Left ventricle myocardium inferior (tissue), 1 donor: ENCODE measurements at regions not wholly inside any gene's neighbourhood (a gene's known extent, or its start where the extent isn't known, plus 50 kb on each side); places are given as distances from the start of the nearest gene placed in this dataset.
A peak's percentile ranks its signal among the peaks of the same experiment; 100 is the strongest.

Experiments used
- DNase-seq: peaks from one replicate; pipeline ENCODE4 v3.0.0-alpha.2; 2020
- H3K27ac ChIP-seq: fragments of 200-600 bp; replicated peaks from 2 replicates; pipeline ENCODE4 v1.8.0; 2021
- H3K27me3 ChIP-seq: fragments of 200-600 bp; 2 replicates; pipeline ENCODE4 v1.8.0; 2021; ENCODE audit warnings: low read depth
- H3K36me3 ChIP-seq: fragments of 200-600 bp; 2 replicates; pipeline ENCODE4 v1.8.0; 2021
- H3K4me1 ChIP-seq: fragments of 200-600 bp; 2 replicates; pipeline ENCODE4 v1.8.0; 2021
- H3K4me3 ChIP-seq: fragments of 200-600 bp; 2 replicates; pipeline ENCODE4 v1.8.0; 2021; ENCODE audit warnings: mild to moderate bottlenecking, moderate library complexity
- H3K9me3 ChIP-seq: fragments of 200-600 bp; replicated peaks from 2 replicates; pipeline ENCODE4 v1.8.0; 2021
- CTCF ChIP-seq: fragments of 200-600 bp; IDR thresholded peaks from 2 replicates; pipeline ENCODE4 v1.8.0; 2021; ENCODE audit warnings: antibody characterized with exemption, mild to moderate bottlenecking, borderline replicate concordance
- intact Hi-C: fragments of 100-400 bp; cut with micrococcal nuclease; formaldehyde crosslinking; loops from one replicate; pipeline ENCODE4 v1.11.0; 2022
- donor health status: DM: no; HTN: yes; CAD: no; lungs with severe emphysema.

GRCh38 chr1:166603296-166603695 is 236.0 kb upstream of the POGK start:
- Histone ChIP-seq H3K27me3 (no peaks in the 10 kb centered on the region), H3K27ac (no peak overlapping the region), H3K9me3 (peaks cover 8% of the 10 kb centered on the region), H3K4me1 (no peaks in the 10 kb centered on the region), H3K36me3 (no peaks in the 10 kb centered on the region), H3K4me3 (no peak overlapping the region)
- intact Hi-C loops = no loop called here
- no peak for TF ChIP-seq CTCF
- DNase-seq = no peak

GRCh38 chr1:166605137-166605536 is 234.1 kb upstream of the POGK start:
- no peaks in the 10 kb centered on the region for H3K36me3 ChIP-seq
- no peak for DNase-seq
- no peaks in the 10 kb centered on the region for H3K9me3 ChIP-seq
- H3K4me1 ChIP-seq = peaks cover 12% of the 10 kb centered on the region
- intact Hi-C loops = no loop called here
- H3K4me3 ChIP-seq = no peak overlapping the region
- no peak for TF ChIP-seq CTCF
- H3K27ac ChIP-seq = peak overlapping the region; percentile 76
- H3K27me3 ChIP-seq = no peaks in the 10 kb centered on the region

DNA sequence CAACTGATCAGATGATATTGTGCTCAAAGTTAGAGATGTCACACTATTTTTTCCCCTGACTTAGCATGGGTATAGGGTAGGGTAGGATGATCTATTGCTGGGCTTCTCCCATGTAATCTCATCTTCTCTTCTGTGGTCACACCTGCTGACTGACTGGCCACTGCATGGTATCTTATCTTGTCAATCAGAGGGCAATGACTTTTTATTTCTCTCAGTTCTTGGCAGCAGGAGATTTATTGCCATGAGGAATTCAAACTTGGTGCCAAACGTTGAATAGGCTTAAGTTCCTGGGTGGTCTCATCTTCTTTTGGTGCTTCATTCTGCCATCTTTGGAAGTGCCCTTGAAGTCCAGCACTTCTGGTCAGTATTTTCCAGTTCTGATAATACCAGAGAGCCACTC is 226.4 kb upstream of the POGK start:
- H3K27me3 ChIP-seq = no peaks in the 10 kb centered on the region
- intact Hi-C loops = no loop called here

DNA sequence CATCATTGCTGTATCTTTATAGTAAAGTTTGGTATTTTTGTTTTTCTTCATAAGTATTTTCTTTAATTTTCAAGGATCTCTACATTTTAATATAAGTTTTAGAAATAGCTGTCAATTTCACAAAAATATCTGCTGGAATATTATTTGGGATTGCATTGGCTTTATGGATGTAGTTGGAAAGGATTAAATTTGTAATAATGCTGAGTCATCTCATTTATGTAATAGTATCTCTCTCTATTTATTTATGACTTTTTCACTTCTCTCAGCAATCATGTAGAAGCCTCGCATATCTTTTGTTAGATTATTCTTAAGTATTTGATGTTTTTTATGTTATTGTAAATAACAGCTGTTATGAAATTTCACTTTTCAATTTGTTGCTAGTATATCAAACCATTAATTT is 223.1 kb upstream of the POGK start:
- no peak for TF ChIP-seq CTCF
- intact Hi-C loops = no loop called here
- no peaks in the 10 kb centered on the region for H3K27me3 ChIP-seq
- no peak overlapping the region for H3K4me3 ChIP-seq
- H3K9me3 ChIP-seq = no peaks in the 10 kb centered on the region
- no peaks in the 10 kb centered on the region for H3K4me1 ChIP-seq
- no peak overlapping the region for H3K27ac ChIP-seq
- H3K36me3 ChIP-seq = no peaks in the 10 kb centered on the region
- no peak for DNase-seq

More for the DNA sequence above, 226.4 kb upstream of the POGK start:
- Histone ChIP-seq H3K36me3 (no peaks in the 10 kb centered on the region), H3K4me3 (no peak overlapping the region), H3K9me3 (no peaks in the 10 kb centered on the region), H3K27ac (no peak overlapping the region), H3K4me1 (peaks cover 12% of the 10 kb centered on the region)
- DNase-seq = no peak
- TF ChIP-seq CTCF = no peak

- H3K27me3 ChIP-seq = no peaks in the 10 kb centered on the region
- H3K4me1 ChIP-seq = no peaks in the 10 kb centered on the region
- H3K9me3 ChIP-seq = no peaks in the 10 kb centered on the region
- TF ChIP-seq CTCF = no peak
- no peak for DNase-seq
- no peak overlapping the region for H3K27ac ChIP-seq
- intact Hi-C loops = no loop called here
- H3K36me3 ChIP-seq = no peaks in the 10 kb centered on the region
- H3K4me3 ChIP-seq = no peak overlapping the region
Observed at GRCh38 chr1:166626711-166627110, 212.6 kb upstream of the POGK start.

- no peaks in the 10 kb centered on the region for H3K36me3 ChIP-seq
- no peaks in the 10 kb centered on the region for H3K27me3 ChIP-seq
- H3K9me3 ChIP-seq = no peaks in the 10 kb centered on the region
- intact Hi-C loops = no loop called here
- no peak overlapping the region for H3K4me3 ChIP-seq
- no peak for TF ChIP-seq CTCF
- H3K4me1 ChIP-seq = no peaks in the 10 kb centered on the region
- H3K27ac ChIP-seq = no peak overlapping the region
- no peak for DNase-seq
Observed at GRCh38 chr1:166627558-166627957, 211.7 kb upstream of the POGK start.
